ENCODE measurements at regions not wholly inside any gene's neighbourhood (a gene's known extent, or its start where the extent isn't known, plus 50 kb on each side); places are given as distances from the start of the nearest gene placed in this dataset.

DNA sequence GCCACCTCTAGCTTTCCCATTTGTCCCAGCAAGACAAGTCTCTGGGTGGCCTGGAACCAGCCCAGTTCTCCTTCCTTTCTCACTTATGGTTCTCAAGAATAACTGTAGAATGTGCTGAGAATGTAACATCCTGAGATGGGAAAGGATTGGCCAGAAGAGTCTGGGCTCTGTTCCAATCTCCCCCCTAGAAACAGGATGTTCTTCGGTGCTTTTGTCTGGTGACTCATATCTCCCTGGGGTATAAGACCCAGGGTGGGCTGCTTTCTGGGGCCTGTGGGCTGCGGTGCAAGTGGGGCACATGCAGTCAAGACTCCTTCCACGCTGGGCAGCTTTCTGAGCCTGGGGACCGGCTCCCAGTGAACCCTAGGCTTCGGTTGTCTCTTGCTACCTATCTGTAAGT lies 251.2 kb upstream of the POU3F1 start:
- Histone ChIP-seq H3K4me1 (ENCODE audit: control insufficient read depth in 4 of 4, insufficient read depth in 4 of 4, low read length in 3 of 4) (no peaks in the 10 kb centered on the region), H3K9ac (ENCODE audit: low read depth in 1 of 2, low read length in 2 of 2) (no peak overlapping the region), H3K4me3 (ENCODE audit: low read depth in 1 of 3, low read length in 3 of 3) (no peak overlapping the region), H3K27ac (ENCODE audit: low read depth in 1 of 2, low read length in 2 of 2) (no peak overlapping the region), H3K36me3 (ENCODE audit: control insufficient read depth in 4 of 4, insufficient read depth in 3 of 4, low read depth in 1 of 4, low read length in 3 of 4) (no peaks in the 10 kb centered on the region), H3K9me3 (ENCODE audit: control insufficient read depth in 4 of 4, low read length in 3 of 4) (no peaks in the 10 kb centered on the region), H3K27me3 (ENCODE audit: control insufficient read depth in 4 of 4, insufficient read depth in 4 of 4, low read length in 3 of 4) (no peaks in the 10 kb centered on the region)
- WGBS, result 78% methylated on average over 5 of the region's 5 CpGs
- no peak for DNase-seq (ENCODE audit: low spot score)
- no peak for TF ChIP-seq RAD21 (IDR thresholded peaks at IDR 0.05)
- TF ChIP-seq GABPA (IDR thresholded peaks at IDR 0.05 in 1 of 2, conservative IDR thresholded peaks at IDR 0.05 in 1 of 2), result no peak
- TF ChIP-seq JUND (IDR thresholded peaks at IDR 0.05), result no peak
- TF ChIP-seq, protein P1, sequence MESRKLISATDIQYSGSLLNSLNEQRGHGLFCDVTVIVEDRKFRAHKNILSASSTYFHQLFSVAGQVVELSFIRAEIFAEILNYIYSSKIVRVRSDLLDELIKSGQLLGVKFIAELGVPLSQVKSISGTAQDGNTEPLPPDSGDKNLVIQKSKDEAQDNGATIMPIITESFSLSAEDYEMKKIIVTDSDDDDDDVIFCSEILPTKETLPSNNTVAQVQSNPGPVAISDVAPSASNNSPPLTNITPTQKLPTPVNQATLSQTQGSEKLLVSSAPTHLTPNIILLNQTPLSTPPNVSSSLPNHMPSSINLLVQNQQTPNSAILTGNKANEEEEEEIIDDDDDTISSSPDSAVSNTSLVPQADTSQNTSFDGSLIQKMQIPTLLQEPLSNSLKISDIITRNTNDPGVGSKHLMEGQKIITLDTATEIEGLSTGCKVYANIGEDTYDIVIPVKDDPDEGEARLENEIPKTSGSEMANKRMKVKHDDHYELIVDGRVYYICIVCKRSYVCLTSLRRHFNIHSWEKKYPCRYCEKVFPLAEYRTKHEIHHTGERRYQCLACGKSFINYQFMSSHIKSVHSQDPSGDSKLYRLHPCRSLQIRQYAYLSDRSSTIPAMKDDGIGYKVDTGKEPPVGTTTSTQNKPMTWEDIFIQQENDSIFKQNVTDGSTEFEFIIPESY (IDR thresholded peaks at IDR 0.05), result no peak
- TF ChIP-seq REST (IDR thresholded peaks at IDR 0.05), result no peak
- TF ChIP-seq, protein P2, sequence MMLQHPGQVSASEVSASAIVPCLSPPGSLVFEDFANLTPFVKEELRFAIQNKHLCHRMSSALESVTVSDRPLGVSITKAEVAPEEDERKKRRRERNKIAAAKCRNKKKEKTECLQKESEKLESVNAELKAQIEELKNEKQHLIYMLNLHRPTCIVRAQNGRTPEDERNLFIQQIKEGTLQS (IDR thresholded peaks at IDR 0.05), result no peak
- TF ChIP-seq EGR1 (IDR thresholded peaks at IDR 0.05; ENCODE audit: low read depth in 2 of 2), result no peak

DNA sequence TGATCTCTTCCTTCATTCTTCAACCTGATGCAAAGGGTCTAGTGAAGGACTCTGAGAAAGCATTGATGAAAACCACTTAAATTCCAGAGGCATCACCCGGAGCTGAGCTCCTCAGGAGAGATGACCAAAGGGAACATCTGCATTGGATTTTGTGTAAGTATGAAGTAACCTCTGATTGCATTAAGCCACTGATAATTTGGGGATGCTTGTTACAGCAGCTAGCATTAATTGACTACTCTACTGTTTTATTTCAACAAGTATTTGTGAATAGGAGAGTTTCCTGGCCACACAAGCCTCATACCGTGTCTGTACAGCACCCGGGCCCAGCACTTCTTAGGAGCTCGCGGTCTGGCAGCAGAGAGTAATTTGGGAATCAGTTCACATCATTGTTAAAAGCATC lies 250.7 kb upstream of the POU3F1 start:
- TF ChIP-seq, protein P1 (IDR thresholded peaks at IDR 0.05), result no peak
- TF ChIP-seq REST (IDR thresholded peaks at IDR 0.05), result no peak
- TF ChIP-seq FOXA2 (IDR thresholded peaks at IDR 0.05), result no peak
- TF ChIP-seq EGR1 (IDR thresholded peaks at IDR 0.05; ENCODE audit: low read depth in 2 of 2), result no peak
- no peak for TF ChIP-seq HNF4A (conservative IDR thresholded peaks at IDR 0.05)
- TF ChIP-seq, protein P2 (IDR thresholded peaks at IDR 0.05), result no peak
- no peak for TF ChIP-seq RXRA (IDR thresholded peaks at IDR 0.05)
- no peak for TF ChIP-seq YY1 (IDR thresholded peaks at IDR 0.05)
- no peak for TF ChIP-seq TAF1 (conservative IDR thresholded peaks at IDR 0.05)
- no peak for TF ChIP-seq FOXA1 (IDR thresholded peaks at IDR 0.05)
- TF ChIP-seq, protein P3, sequence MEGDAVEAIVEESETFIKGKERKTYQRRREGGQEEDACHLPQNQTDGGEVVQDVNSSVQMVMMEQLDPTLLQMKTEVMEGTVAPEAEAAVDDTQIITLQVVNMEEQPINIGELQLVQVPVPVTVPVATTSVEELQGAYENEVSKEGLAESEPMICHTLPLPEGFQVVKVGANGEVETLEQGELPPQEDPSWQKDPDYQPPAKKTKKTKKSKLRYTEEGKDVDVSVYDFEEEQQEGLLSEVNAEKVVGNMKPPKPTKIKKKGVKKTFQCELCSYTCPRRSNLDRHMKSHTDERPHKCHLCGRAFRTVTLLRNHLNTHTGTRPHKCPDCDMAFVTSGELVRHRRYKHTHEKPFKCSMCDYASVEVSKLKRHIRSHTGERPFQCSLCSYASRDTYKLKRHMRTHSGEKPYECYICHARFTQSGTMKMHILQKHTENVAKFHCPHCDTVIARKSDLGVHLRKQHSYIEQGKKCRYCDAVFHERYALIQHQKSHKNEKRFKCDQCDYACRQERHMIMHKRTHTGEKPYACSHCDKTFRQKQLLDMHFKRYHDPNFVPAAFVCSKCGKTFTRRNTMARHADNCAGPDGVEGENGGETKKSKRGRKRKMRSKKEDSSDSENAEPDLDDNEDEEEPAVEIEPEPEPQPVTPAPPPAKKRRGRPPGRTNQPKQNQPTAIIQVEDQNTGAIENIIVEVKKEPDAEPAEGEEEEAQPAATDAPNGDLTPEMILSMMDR (IDR thresholded peaks at IDR 0.05; ENCODE audit: low read depth, low read length, missing input control), result no peak
- TF ChIP-seq, protein P4, sequence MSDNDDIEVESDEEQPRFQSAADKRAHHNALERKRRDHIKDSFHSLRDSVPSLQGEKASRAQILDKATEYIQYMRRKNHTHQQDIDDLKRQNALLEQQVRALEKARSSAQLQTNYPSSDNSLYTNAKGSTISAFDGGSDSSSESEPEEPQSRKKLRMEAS (IDR thresholded peaks at IDR 0.05), result no peak
- TF ChIP-seq RAD21 (IDR thresholded peaks at IDR 0.05), result no peak
- no peak for TF ChIP-seq GABPA (IDR thresholded peaks at IDR 0.05 in 1 of 2, conservative IDR thresholded peaks at IDR 0.05 in 1 of 2)
- TF ChIP-seq NR2F2 (IDR thresholded peaks at IDR 0.05), result no peak
- no peak for TF ChIP-seq SP1 (IDR thresholded peaks at IDR 0.05)
- H3K4me3 ChIP-seq (ENCODE audit: low read depth in 1 of 3, low read length in 3 of 3), result no peak overlapping the region
- WGBS, result 92% methylated on average over 5 of the region's 5 CpGs

More for the DNA sequence above, 250.7 kb upstream of the POU3F1 start:
- no peaks in the 10 kb centered on the region for H3K9me3 ChIP-seq (ENCODE audit: control insufficient read depth in 4 of 4, low read length in 3 of 4)
- no peak overlapping the region for H3K9ac ChIP-seq (ENCODE audit: low read depth in 1 of 2, low read length in 2 of 2)
- no peaks in the 10 kb centered on the region for H3K27me3 ChIP-seq (ENCODE audit: control insufficient read depth in 4 of 4, insufficient read depth in 4 of 4, low read length in 3 of 4)
- DNase-seq (ENCODE audit: low spot score), result no peak
- no peaks in the 10 kb centered on the region for H3K36me3 ChIP-seq (ENCODE audit: control insufficient read depth in 4 of 4, insufficient read depth in 3 of 4, low read depth in 1 of 4, low read length in 3 of 4)
- H3K4me1 ChIP-seq (ENCODE audit: control insufficient read depth in 4 of 4, insufficient read depth in 4 of 4, low read length in 3 of 4), result no peaks in the 10 kb centered on the region
- H3K27ac ChIP-seq (ENCODE audit: low read depth in 1 of 2, low read length in 2 of 2), result no peak overlapping the region

All from liver (tissue), 8 donors.